Tibial artery (tissue), 4 donors: ENCODE measurements at regions not wholly inside any gene's neighbourhood (a gene's known extent, or its start where the extent isn't known, plus 50 kb on each side); places are given as distances from the start of the nearest gene placed in this dataset.

Experiments
- DNase-seq, 2 donors: peaks; one replicate each; pipeline ENCODE4 v3.0.0-alpha.2; 2019
- H3K27ac ChIP-seq, 2 donors: fragments of 200-600 bp; sonication (generic) in 1 of 2; 1 replicate in 1 of 2; 2 replicates in 1 of 2; pipeline ENCODE4 v1.5.1; 2018 to 2019; ENCODE audit warnings: mild to moderate bottlenecking in 1 of 2
- H3K27me3 ChIP-seq, 2 donors: fragments of 200-600 bp; sonication (generic) in 1 of 2; one replicate each; pipeline versions ENCODE4 v1.5.1 to v1.6.0; 2016 to 2019
- H3K36me3 ChIP-seq, 3 donors: fragments of 200-600 bp; sonication (generic) in 2 of 3; one replicate each; pipeline ENCODE4 v1.5.1; 2016 to 2019; ENCODE audit warnings: mild to moderate bottlenecking in 2 of 3
- H3K4me1 ChIP-seq, 4 donors: fragments of 200-600 bp; sonication (generic) in 2 of 4; 1 replicate in 3 of 4; 2 replicates in 1 of 4; pipeline ENCODE4 v1.5.1; 2016 to 2019
- H3K4me3 ChIP-seq, 2 donors: fragments of 200-600 bp; sonication (generic) in 1 of 2; 1 replicate in 1 of 2; 2 replicates in 1 of 2; pipeline ENCODE4 v1.5.1; 2018 to 2019; ENCODE audit warnings: mild to moderate bottlenecking in 2 of 2
- H3K9me3 ChIP-seq, 3 donors: fragments of 200-600 bp; sonication (generic) in 1 of 3; one replicate each; pipeline ENCODE4 v1.5.1; 2016 to 2019
- CTCF ChIP-seq, 2 experiments: fragments of 200-600 bp in 1 of 2; fragments of 450-650 bp in 1 of 2; IDR thresholded peaks; one replicate each; pipeline ENCODE4 v1.5.1; 2017 to 2019; ENCODE audit warnings: antibody characterized with exemption in 2 of 2, mild to moderate bottlenecking in 1 of 2, moderate library complexity in 1 of 2
- intact Hi-C: fragments of 100-400 bp; cut with DNase I; formaldehyde crosslinking; loops from one replicate; pipeline ENCODE4 v1.15.0; 2023; ENCODE audit warnings: low total_unique reads

- Histone ChIP-seq H3K27me3 (no peaks in the 10 kb centered on the region), H3K4me1 (peaks cover 0 to 31% (median 29%) of the 10 kb centered on the region in 4 donors), H3K9me3 (peaks cover 0 to 6% (median 0%) of the 10 kb centered on the region in 3 donors), H3K36me3 (no peaks in the 10 kb centered on the region), H3K4me3 (no peak overlapping the region), H3K27ac (peak overlapping the region in 1 of 2 donors; percentile 6)
- intact Hi-C loops = no loop called here
- DNase-seq = no peak
- no peak for TF ChIP-seq CTCF (IDR thresholded peaks at IDR 0.05)
Measured at GRCh38 chr4:119722670-119723069, 94.1 kb upstream of the PDE5A start.

- no peak for DNase-seq
- H3K4me1 ChIP-seq = peaks cover 0 to 25% (median 21%) of the 10 kb centered on the region in 4 donors
- no peak overlapping the region for H3K4me3 ChIP-seq
- intact Hi-C loops = no loop called here
- no peaks in the 10 kb centered on the region for H3K27me3 ChIP-seq
- no peaks in the 10 kb centered on the region for H3K36me3 ChIP-seq
- H3K27ac ChIP-seq = peak overlapping the region in 1 of 2 donors; percentile 5
- TF ChIP-seq CTCF (IDR thresholded peaks at IDR 0.05) = no peak
- peaks cover 0 to 6% (median 0%) of the 10 kb centered on the region in 3 donors for H3K9me3 ChIP-seq
Measured at GRCh38 chr4:119721878-119722277, 93.3 kb upstream of the PDE5A start.

DNA sequence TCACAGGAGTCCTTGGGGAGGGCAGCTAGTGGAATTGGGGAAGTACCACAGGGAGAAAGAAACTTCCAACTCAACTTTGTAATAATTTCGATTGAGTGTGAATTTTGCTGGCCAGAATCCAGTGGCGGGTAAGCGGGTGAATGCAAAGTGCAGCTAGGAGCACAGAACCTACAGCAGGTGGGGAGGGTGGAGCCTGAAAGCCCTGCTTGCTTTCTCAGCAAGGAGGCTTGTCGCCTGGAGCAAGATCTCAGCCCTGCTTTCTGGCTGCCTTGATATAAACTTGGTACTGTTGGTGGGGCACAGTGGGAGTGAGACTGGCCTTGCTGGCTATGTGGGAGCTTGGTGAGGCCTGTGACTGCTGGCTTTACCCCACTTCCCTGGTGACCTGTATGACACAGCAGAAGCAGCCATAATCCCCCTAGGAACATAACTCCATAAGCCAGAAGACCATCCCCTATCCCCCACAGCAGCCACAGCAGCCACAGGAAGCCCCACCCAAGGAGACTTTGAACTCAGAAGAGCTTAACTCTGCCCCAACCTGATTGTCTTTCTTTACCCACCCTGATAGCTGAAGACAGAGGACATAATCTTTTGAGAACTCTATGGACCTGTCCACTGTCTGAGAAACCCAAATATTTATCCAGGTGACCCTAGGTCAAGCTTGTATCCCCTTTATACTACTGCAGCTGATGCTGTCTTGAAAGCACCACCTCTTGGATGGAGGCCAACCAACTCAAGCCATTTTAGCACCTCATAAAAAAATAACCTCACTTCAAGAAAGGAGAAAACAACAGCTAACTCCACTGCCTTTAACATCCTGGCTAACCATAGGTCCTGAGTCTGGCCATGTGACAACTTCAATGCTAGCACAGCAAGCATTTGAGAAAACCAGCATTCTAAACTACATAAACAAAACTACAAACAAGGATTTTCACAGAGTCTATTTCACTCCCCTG is 87.2 kb upstream of the PDE5A start:
- no peak for TF ChIP-seq CTCF (IDR thresholded peaks at IDR 0.05)
- no peak for DNase-seq
- Histone ChIP-seq H3K27ac (no peak overlapping the region), H3K27me3 (no peaks in the 10 kb centered on the region), H3K4me1 (no peaks in the 10 kb centered on the region), H3K36me3 (no peaks in the 10 kb centered on the region), H3K9me3 (peaks cover 0 to 6% (median 0%) of the 10 kb centered on the region in 3 donors), H3K4me3 (no peak overlapping the region)
- intact Hi-C loops = no loop called here

- Histone ChIP-seq H3K36me3 (no peaks in the 10 kb centered on the region), H3K27ac (no peak overlapping the region), H3K4me3 (no peak overlapping the region), H3K4me1 (no peaks in the 10 kb centered on the region), H3K27me3 (no peaks in the 10 kb centered on the region), H3K9me3 (no peaks in the 10 kb centered on the region)
- intact Hi-C loops = no loop called here
- no peak for DNase-seq
- no peak for TF ChIP-seq CTCF (IDR thresholded peaks at IDR 0.05)
Measured at GRCh38 chr4:119709418-119709817, 80.8 kb upstream of the PDE5A start.

GRCh38 chr4:119707336-119707735 is 78.7 kb upstream of the PDE5A start:
- intact Hi-C loops = no loop called here

More at GRCh38 chr4:119707336-119707735, 78.7 kb upstream of the PDE5A start:
- no peak overlapping the region for H3K4me3 ChIP-seq
- no peak for DNase-seq
- no peaks in the 10 kb centered on the region for H3K4me1 ChIP-seq
- TF ChIP-seq CTCF (IDR thresholded peaks at IDR 0.05) = no peak
- no peaks in the 10 kb centered on the region for H3K27me3 ChIP-seq
- no peaks in the 10 kb centered on the region for H3K9me3 ChIP-seq
- H3K27ac ChIP-seq = no peak overlapping the region
- no peaks in the 10 kb centered on the region for H3K36me3 ChIP-seq
